Small intestine (tissue), 7 donors: ENCODE measurements at regions not wholly inside any gene's neighbourhood (a gene's known extent, or its start where the extent isn't known, plus 50 kb on each side); places are given as distances from the start of the nearest gene placed in this dataset.
"Not testable (repeated sequence)": the region's sequence is repeated elsewhere in the genome, so short reads cannot be mapped to it uniquely, and the experiment has no call there.

Experiments
- DNase-seq, 2 donors: peaks; one replicate each; pipeline versions ENCODE4 v3.0.0 to v3.0.0-alpha.2; 2013
- FAIRE-seq: peaks from 2 replicates; lab custom pipeline; 2012; peaks lifted over from hg19 to GRCh38; lab: Jason Lieb, UNC
- H3K27ac ChIP-seq, 3 donors: one replicate each; pipeline ENCODE4 v1.5.1; 2013; ENCODE audit warnings: low read length in 2 of 3, mild to moderate bottlenecking in 2 of 3, control low read depth in 1 of 3, inconsistent platforms in 1 of 3, low read depth in 1 of 3, moderate library complexity in 1 of 3
- H3K27me3 ChIP-seq, 3 donors: one replicate each; pipeline ENCODE4 v1.6.1; 2013; ENCODE audit warnings: low read length in 3 of 3, inconsistent platforms in 1 of 3; ENCODE audit not compliant: control insufficient read depth in 3 of 3, insufficient read depth in 3 of 3
- H3K36me3 ChIP-seq, 3 donors: one replicate each; pipeline ENCODE4 v1.6.1; 2013; ENCODE audit warnings: low read length in 3 of 3, inconsistent platforms in 1 of 3, low read depth in 1 of 3, mild to moderate bottlenecking in 1 of 3, moderate library complexity in 1 of 3; ENCODE audit not compliant: control insufficient read depth in 3 of 3, insufficient read depth in 2 of 3
- H3K4me1 ChIP-seq, 3 donors: one replicate each; pipeline ENCODE4 v1.6.1; 2013; ENCODE audit warnings: low read length in 2 of 3, inconsistent platforms in 1 of 3, low read depth in 1 of 3, mild to moderate bottlenecking in 1 of 3, moderate library complexity in 1 of 3; ENCODE audit not compliant: control insufficient read depth in 3 of 3, insufficient read depth in 2 of 3
- H3K4me3 ChIP-seq, 3 donors: one replicate each; pipeline ENCODE4 v1.5.1; 2013; ENCODE audit warnings: low read length in 3 of 3, control low read depth in 1 of 3, inconsistent platforms in 1 of 3, low read depth in 1 of 3, mild to moderate bottlenecking in 1 of 3, moderate library complexity in 1 of 3
- H3K9me3 ChIP-seq, 2 donors: one replicate each; pipeline ENCODE4 v1.6.1; 2013; ENCODE audit warnings: low read depth in 1 of 2, low read length in 1 of 2; ENCODE audit not compliant: control insufficient read depth in 2 of 2, insufficient read depth in 1 of 2
- WGBS, 3 donors: extraction: QIAGEN DNeasy Blood & Tissue Kit; methylation state at CpG; one replicate each; pipeline ENCODE4 v1.1.7; 2013; 5-methylcytosine and 5-hydroxymethylcytosine counted together
- donor health status: healthy with polysubstance abuse.
- donor health status: control.
- donor health status: control.
- donor health status: Bipolar disorder and iron deficiency.
- donor health status: healthy.

- H3K4me1 ChIP-seq: no peaks in the 10 kb centered on the region
- no peak overlapping the region for H3K4me3 ChIP-seq
- FAIRE-seq (no peak), DNase-seq (no peak)
- H3K9me3 ChIP-seq: no peaks in the 10 kb centered on the region
- 74 to 85% (median 82%) methylated on average over 7 of the region's 7 CpGs for WGBS, 3 donors
- no peaks in the 10 kb centered on the region for H3K36me3 ChIP-seq
- H3K27ac ChIP-seq: no peak overlapping the region
- no peaks in the 10 kb centered on the region for H3K27me3 ChIP-seq
These were observed 82.9 kb upstream of the DGKG start for GRCh38 chr3:186444974-186445373.

DNA sequence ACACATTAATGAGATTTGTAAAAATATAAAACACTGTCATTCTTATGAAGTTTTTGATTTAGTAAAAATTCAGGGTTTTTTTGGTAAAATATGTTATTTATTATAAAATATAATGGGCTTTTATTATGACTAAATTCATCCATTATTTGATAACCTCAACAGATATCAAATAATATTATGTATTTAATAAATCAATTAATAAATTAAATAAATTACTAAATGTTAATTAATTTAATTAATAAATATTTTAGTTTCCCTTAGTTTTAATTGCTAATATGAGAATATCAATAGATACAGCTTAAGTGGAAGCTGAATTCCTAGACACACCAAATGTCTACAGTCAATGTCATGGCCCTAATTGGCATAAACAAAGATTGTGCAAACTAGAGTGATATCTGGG is 82.3 kb upstream of the DGKG start:
- FAIRE-seq: peak; percentile 68
- H3K27ac ChIP-seq: no peak overlapping the region
- no peak for DNase-seq

DNA sequence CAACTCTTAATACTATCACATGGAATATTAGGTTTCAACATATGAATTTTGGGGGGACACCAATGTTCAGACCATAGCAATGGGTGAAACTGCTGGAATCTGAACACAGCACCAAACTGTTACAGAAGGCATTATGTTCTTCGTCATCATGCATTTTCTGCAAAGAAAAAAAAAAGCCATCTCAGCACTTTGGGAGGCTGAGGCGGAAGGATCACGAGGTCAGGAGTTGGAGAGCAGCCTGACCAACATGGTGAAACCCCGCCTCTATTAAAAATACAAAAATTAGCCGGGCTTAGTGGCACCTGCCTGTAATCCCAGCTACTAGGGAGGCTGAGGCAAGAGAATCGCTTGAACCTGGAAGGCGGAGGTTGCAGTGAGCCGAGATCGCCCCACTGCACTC is 80.9 kb upstream of the DGKG start:
- not testable (repeated sequence) for H3K27ac ChIP-seq, FAIRE-seq, H3K36me3 ChIP-seq, H3K4me3 ChIP-seq, H3K4me1 ChIP-seq, H3K27me3 ChIP-seq, DNase-seq, H3K9me3 ChIP-seq
- 81 to 90% (median 83%) methylated on average over 9 of the region's 9 CpGs for WGBS, 3 donors

More for the DNA sequence above, 82.3 kb upstream of the DGKG start:
- H3K9me3 ChIP-seq: no peaks in the 10 kb centered on the region
- H3K4me3 ChIP-seq: no peak overlapping the region
- no peaks in the 10 kb centered on the region for H3K4me1 ChIP-seq
- no peaks in the 10 kb centered on the region for H3K36me3 ChIP-seq
- no peaks in the 10 kb centered on the region for H3K27me3 ChIP-seq

- Histone ChIP-seq H3K27ac (no peak overlapping the region), H3K27me3 (no peaks in the 10 kb centered on the region), H3K36me3 (no peaks in the 10 kb centered on the region), H3K9me3 (no peaks in the 10 kb centered on the region), H3K4me1 (no peaks in the 10 kb centered on the region), H3K4me3 (no peak overlapping the region)
- 13 to 58% (median 15%) methylated on average over 2 of the region's 2 CpGs for WGBS, 3 donors
- DNase-seq (peak in 1 of 2 donors; percentile 23), FAIRE-seq (no peak)
These were observed 80.1 kb upstream of the DGKG start for GRCh38 chr3:186442162-186442561.

DNA sequence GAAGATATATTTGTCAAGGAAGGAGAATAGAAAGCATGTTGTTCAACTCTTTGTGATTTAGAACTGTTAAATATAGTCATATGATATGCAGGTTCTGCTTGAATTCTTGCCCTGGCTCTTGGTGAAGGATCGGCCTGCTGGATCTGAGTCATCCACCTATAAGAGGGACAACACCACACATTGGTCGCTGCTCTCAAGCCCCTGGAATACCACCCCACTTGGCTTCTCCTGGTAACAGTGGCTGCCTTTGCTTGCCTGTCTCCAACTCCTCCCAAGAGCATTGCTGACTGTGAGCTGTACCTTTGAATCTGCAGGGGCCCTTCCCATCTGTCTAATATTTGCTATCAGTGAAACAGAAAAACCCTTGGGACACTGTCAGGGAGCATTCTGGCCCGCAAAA is 78.9 kb upstream of the DGKG start:
- H3K27me3 ChIP-seq: no peaks in the 10 kb centered on the region
- no peak overlapping the region for H3K4me3 ChIP-seq
- WGBS, 3 donors: 28 to 71% (median 49%) methylated on average over 3 of the region's 3 CpGs
- FAIRE-seq (no peak), DNase-seq (peak in 1 of 2 donors; percentile 33)
- H3K36me3 ChIP-seq: no peaks in the 10 kb centered on the region
- H3K4me1 ChIP-seq: no peaks in the 10 kb centered on the region
- H3K9me3 ChIP-seq: no peaks in the 10 kb centered on the region
- no peak overlapping the region for H3K27ac ChIP-seq

GRCh38 chr3:186439725-186440124 is 77.7 kb upstream of the DGKG start:
- 78 to 87% (median 80%) methylated on average over 6 of the region's 6 CpGs for WGBS, 3 donors
- Histone ChIP-seq H3K9me3 (no peaks in the 10 kb centered on the region), H3K36me3 (no peaks in the 10 kb centered on the region), H3K4me3 (no peak overlapping the region), H3K27ac (no peak overlapping the region), H3K4me1 (no peaks in the 10 kb centered on the region), H3K27me3 (no peaks in the 10 kb centered on the region)
- DNase-seq: no peak
- no peak for FAIRE-seq

GRCh38 chr3:186435332-186435731 is 73.3 kb upstream of the DGKG start:
- not testable (repeated sequence) for H3K9me3 ChIP-seq, H3K4me3 ChIP-seq, H3K27ac ChIP-seq, H3K4me1 ChIP-seq, DNase-seq, H3K27me3 ChIP-seq, H3K36me3 ChIP-seq, FAIRE-seq
- WGBS, 3 donors: 92 to 94% (median 93%) methylated on average over 22 to 30 of the region's 30 CpGs

GRCh38 chr3:186432944-186433732 is 71.1 kb upstream of the DGKG start:
- H3K9me3 ChIP-seq: no peaks in the 10 kb centered on the region
- no peak for FAIRE-seq
- WGBS, 3 donors: 83 to 87% (median 85%) methylated on average over 6 of the region's 6 CpGs

DNA sequence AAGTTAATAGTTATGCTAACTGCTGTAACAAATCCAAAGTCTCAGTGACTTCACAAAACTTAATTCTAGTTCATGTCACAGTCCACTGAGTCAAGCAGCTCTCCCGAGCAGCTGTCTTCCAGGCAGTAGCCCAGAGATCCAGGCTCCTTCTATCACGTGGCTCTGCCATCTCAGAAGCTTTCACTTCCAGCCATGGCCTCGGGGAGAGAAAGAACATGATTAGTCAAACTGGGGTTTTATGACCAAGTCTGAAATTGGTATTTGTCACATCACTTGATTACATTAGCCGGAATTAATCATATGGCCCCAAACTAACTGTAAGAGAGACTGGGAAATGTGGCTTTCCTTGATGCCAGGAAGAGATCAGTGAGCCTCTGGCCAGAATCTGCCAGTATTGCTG is 70.2 kb upstream of the DGKG start:
- Histone ChIP-seq H3K27ac (no peak overlapping the region), H3K27me3 (peaks cover 0 to 2% (median 0%) of the 10 kb centered on the region in 3 donors), H3K4me1 (no peaks in the 10 kb centered on the region), H3K9me3 (no peaks in the 10 kb centered on the region), H3K4me3 (no peak overlapping the region), H3K36me3 (no peaks in the 10 kb centered on the region)
- no peak for FAIRE-seq
- 44 to 66% (median 51%) methylated on average over 4 of the region's 4 CpGs for whole genome bisulfite sequencing, 3 donors
- DNase-seq: no peak

More at GRCh38 chr3:186432944-186433732, 71.1 kb upstream of the DGKG start:
- no peak overlapping the region for H3K27ac ChIP-seq
- H3K4me3 ChIP-seq: no peak overlapping the region
- H3K27me3 ChIP-seq: peaks cover 0 to 2% (median 0%) of the 10 kb centered on the region in 3 donors
- DNase-seq: no peak
- H3K4me1 ChIP-seq: no peaks in the 10 kb centered on the region
- no peaks in the 10 kb centered on the region for H3K36me3 ChIP-seq
